Epithelial cell of proximal tubule (primary cell): ENCODE measurements at regions not wholly inside any gene's neighbourhood (a gene's known extent, or its start where the extent isn't known, plus 50 kb on each side); places are given as distances from the start of the nearest gene placed in this dataset.
A peak's percentile ranks its signal among the peaks of the same experiment; 100 is the strongest.

Experiments used
- DNase-seq: peaks from one replicate; pipeline ENCODE4 v3.0.0-alpha.2; 2011; ENCODE audit warnings: low read depth
- H3K4me3 ChIP-seq: 2 replicates; pipeline ENCODE4 v1.5.1; 2011; ENCODE audit warnings: low read depth, mild to moderate bottlenecking, low read length
- CTCF ChIP-seq: conservative IDR thresholded peaks from 2 replicates; pipeline ENCODE4 v1.5.1; 2012; ENCODE audit warnings: low read depth, mild to moderate bottlenecking, low read length

DNA sequence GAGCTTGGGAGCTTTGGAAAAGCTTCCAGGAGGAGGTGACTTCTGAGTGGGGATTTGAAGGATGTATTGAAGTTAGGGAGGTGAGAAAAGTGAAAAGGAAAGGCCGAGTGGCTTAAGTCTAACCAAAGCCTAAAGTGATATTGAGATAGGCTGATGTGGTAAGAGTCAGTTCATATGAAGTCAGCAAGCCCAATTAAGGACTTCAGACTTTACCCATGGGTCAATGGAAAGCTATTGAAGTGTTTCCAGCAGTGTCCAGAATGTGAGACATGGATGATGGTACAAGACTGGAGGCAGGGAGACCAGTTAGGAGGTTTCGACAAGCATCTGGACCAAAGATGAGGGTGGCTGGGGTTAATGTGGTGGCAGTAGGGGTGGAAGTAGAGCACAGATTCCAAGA, 134.3 kb upstream of the WWC1 start:
- no peak overlapping the region for H3K4me3 ChIP-seq
- no peak for DNase-seq
- no peak for TF ChIP-seq CTCF

DNA sequence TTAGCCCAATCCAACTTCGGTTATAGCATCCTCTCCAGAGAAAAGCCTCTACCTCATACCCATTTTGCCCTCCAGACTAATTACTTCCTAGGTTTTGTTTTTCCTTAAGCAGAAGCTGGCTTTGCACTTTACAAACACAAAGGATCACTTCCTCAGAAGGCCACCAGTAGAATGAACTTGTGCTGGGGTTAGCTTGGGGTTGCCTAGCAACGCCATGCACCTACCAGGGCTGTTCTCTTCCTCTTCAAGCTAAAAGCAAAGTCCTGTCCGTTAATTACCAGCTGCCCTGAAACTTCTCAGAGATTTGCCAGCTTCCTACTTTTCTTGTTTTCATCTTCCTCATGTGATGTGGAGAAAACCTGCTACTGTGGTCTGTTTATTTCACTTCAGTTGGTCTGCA, 132.0 kb upstream of the WWC1 start:
- no peak overlapping the region for H3K4me3 ChIP-seq
- no peak for TF ChIP-seq CTCF
- DNase-seq = no peak

DNA sequence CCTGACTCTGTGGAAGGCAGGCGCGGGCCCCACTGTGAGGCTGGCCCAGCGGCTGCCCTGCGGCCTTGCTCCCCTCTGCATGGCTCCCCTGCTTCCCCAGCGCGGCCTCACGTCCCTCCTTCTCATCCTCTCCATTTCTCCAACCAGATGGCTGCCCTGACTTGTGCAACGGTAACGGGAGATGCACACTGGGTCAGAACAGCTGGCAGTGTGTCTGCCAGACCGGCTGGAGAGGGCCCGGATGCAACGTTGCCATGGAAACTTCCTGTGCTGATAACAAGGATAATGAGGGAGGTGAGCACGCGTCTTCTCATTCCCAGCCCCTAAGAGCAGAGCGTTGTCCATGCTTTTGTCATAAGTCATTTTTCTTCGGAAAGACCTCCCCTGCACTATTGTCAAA, 129.0 kb upstream of the WWC1 start:
- DNase-seq = no peak
- TF ChIP-seq CTCF = no peak
- H3K4me3 ChIP-seq = no peak overlapping the region

GRCh38 chr5:168163966-168164365, 127.5 kb upstream of the WWC1 start:
- DNase-seq = peak; percentile 80
- H3K4me3 ChIP-seq = no peak overlapping the region
- no peak for TF ChIP-seq CTCF

DNA sequence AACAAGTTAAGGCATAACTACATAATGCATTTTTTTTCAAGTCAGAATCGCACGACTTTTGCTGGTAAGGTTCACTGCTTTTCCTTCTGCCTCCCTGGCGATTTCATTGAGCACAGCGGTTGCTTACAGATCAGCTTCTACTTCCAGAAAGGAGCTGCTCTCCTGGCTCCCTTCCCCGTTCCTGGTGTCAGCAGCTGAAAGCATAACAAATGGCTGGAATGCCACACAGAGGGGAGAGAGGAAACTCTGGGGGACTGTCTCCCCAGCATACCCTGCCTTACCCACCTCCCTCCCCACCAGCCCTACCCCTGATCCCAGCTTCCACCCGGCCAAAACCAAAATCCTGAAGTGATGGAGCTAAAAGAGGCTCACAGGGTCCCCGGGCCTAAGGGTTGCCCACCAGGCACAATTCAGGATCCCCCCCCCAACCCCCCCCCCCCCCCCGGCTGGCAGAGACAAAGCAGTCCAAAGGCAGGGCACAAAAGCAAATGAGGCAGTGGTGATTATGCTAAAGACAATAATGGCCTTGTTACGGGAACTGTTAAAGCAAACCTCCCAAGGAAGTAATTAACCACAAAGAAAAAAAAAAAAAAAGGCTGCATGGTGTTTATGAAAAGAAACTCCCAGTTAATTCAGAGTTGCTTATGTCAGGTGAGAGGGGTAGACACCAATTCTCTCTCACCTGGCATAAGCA, 126.1 kb upstream of the WWC1 start:
- no peak for TF ChIP-seq CTCF
- DNase-seq = no peak
- H3K4me3 ChIP-seq = no peak overlapping the region

DNA sequence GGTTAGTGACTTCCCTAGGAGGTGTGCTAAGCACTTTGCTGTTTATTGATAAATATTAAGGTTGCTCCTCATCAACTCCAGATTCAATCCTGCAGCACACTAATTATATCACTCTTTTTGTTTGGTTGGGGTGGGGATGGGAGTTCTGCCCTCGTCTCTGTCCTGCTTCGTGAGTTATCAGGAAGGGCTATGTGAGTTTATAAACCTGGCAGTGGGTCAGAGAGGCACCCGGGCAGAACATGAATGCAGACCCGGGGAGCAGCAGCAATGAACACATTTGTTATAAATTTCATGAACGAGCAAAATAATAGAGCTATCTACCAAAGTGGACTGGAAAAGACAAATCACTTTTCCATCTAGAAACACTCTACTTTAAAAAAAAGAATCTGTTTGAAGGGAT, 125.5 kb upstream of the WWC1 start:
- no peak for TF ChIP-seq CTCF
- H3K4me3 ChIP-seq = no peak overlapping the region
- DNase-seq = no peak

DNA sequence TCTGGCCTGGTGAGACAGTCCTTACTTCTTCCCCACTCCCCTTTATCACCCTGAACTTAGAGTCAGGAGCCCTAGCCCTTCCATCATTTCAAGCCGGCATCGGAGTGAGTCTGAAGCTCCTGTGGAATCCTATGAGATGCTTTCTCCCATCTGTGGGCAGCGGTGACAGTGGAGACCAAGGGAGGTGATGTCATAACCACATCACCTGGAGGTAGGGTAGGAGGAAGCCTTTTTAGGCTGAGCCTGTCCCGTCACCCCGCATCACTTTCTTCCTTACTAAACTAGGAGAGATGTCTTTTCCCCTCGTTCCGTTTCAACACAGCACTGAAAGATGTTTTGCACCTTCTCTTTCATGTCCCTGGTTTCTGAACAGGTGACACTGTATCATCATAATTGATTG, 124.1 kb upstream of the WWC1 start:
- no peak overlapping the region for H3K4me3 ChIP-seq
- no peak for DNase-seq
- TF ChIP-seq CTCF = no peak
